A673 (cell line): ENCODE measurements at regions not wholly inside any gene's neighbourhood (a gene's known extent, or its start where the extent isn't known, plus 50 kb on each side); places are given as distances from the start of the nearest gene placed in this dataset.

Experiments
- BruUV-seq: library from RNA; stranded (reverse); fragments of 400-500 nt; replicated peaks from 2 replicates; lab custom pipeline; 2021; lab: Mats Ljungman, UMichigan
- CTCF ChIA-PET: fragments of 300-600 bp; sonication (Branson Sonifier 250); formaldehyde crosslinking; loops from one replicate; lab custom pipeline; 2022; ENCODE audit warnings: antibody characterized with exemption; lab: Charles Lee
- POLR2A ChIA-PET: fragments of 300-600 bp; sonication (Branson Sonifier 250); formaldehyde crosslinking; loops from one replicate; lab custom pipeline; 2022; ENCODE audit warnings: antibody characterized with exemption; ENCODE audit not compliant: low non-redundant PET; lab: Charles Lee
- DNase-seq: peaks from one replicate; pipeline ENCODE4 v3.0.0-alpha.2; 2015; ENCODE audit warnings: low spot score
- H3K27ac ChIP-seq: fragments of 200-600 bp; sonication (generic); 2 replicates; pipeline ENCODE4 v1.5.1; 2016; ENCODE audit warnings: mixed run types, low read depth, mild to moderate bottlenecking, mixed read lengths, antibody characterized with exemption, low read length; ENCODE audit not compliant: poor library complexity, severe bottlenecking
- H3K27me3 ChIP-seq: fragments of 200-600 bp; sonication (generic); replicated peaks from 2 replicates; pipeline ENCODE4 v1.6.1; 2017; ENCODE audit warnings: mixed run types, low read depth, mild to moderate bottlenecking, mixed read lengths, antibody characterized with exemption, low read length; ENCODE audit not compliant: insufficient read depth, poor library complexity
- H3K36me3 ChIP-seq: fragments of 200-600 bp; sonication (generic); 2 replicates; pipeline ENCODE4 v1.6.1; 2016; ENCODE audit warnings: mixed run types, mild to moderate bottlenecking, mixed read lengths, antibody characterized with exemption, low read length; ENCODE audit not compliant: insufficient read depth, poor library complexity, severe bottlenecking
- H3K4me1 ChIP-seq: fragments of 200-600 bp; sonication (generic); 2 replicates; pipeline ENCODE4 v1.6.1; 2017; ENCODE audit warnings: mixed run types, mild to moderate bottlenecking, mixed read lengths, antibody characterized with exemption, low read length; ENCODE audit not compliant: insufficient read depth, poor library complexity, severe bottlenecking
- H3K4me3 ChIP-seq: fragments of 200-600 bp; sonication (generic); 2 replicates; pipeline ENCODE4 v1.5.1; 2016; ENCODE audit warnings: low read depth, mixed run types, mild to moderate bottlenecking, mixed read lengths, low read length; ENCODE audit not compliant: poor library complexity, severe bottlenecking
- H3K9me3 ChIP-seq: fragments of 200-600 bp; sonication (generic); 2 replicates; pipeline ENCODE4 v1.6.1; 2016; ENCODE audit warnings: mixed run types, low read depth, mild to moderate bottlenecking, mixed read lengths, antibody characterized with exemption, low read length; ENCODE audit not compliant: poor library complexity, severe bottlenecking
- EZH2 ChIP-seq: fragments of 200-600 bp; sonication (generic); IDR thresholded peaks from 2 replicates; pipeline ENCODE4 v1.6.1; 2017; ENCODE audit warnings: borderline replicate concordance, low read depth, mild to moderate bottlenecking, mixed read lengths, antibody characterized with exemption, low read length; ENCODE audit not compliant: poor library complexity, severe bottlenecking
- intact Hi-C: fragments of 100-400 bp; cut with micrococcal nuclease; formaldehyde crosslinking; loops from one replicate; pipeline ENCODE4 v1.10.0; 2022; ENCODE audit not compliant: unreplicated experiment
- TF ChIP-seq, protein P1 (sequence below): fragments of 300-800, 200-600 bp; sonication (generic); conservative IDR thresholded peaks from 2 replicates; pipeline ENCODE4 v1.5.1; 2017; ENCODE audit warnings: low read depth, mild to moderate bottlenecking, antibody characterized with exemption, low read length, moderate library complexity, mixed read lengths

DNA sequence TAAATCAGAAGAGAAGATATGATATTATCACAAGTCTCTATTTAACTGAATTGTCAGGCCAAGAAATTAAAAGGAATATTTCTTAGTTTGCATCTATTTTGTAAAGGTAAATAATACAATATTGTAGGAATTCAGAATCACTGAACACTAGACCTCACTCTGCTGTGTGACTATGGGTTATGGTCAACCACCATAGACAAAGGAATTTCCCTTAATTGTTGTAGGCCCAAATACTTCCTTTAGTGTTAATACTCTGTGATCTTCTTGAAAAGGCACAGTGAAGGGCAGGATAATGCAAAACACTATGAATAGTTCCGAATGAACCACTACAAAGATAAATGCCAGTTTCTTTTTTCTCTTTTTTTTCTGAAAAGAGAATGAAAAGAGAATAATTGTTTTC lies 162.3 kb downstream of the TUSC7 start:
- intact Hi-C loops: no loop called here
- Histone ChIP-seq H3K4me1 (no peaks in the 10 kb centered on the region), H3K27ac (no peak overlapping the region), H3K27me3 (no peaks in the 10 kb centered on the region), H3K4me3 (no peak overlapping the region), H3K9me3 (no peaks in the 10 kb centered on the region), H3K36me3 (no peaks in the 10 kb centered on the region)
- POLR2A ChIA-PET: no interaction called here
- no peak for TF ChIP-seq EZH2
- TF ChIP-seq, protein P1, sequence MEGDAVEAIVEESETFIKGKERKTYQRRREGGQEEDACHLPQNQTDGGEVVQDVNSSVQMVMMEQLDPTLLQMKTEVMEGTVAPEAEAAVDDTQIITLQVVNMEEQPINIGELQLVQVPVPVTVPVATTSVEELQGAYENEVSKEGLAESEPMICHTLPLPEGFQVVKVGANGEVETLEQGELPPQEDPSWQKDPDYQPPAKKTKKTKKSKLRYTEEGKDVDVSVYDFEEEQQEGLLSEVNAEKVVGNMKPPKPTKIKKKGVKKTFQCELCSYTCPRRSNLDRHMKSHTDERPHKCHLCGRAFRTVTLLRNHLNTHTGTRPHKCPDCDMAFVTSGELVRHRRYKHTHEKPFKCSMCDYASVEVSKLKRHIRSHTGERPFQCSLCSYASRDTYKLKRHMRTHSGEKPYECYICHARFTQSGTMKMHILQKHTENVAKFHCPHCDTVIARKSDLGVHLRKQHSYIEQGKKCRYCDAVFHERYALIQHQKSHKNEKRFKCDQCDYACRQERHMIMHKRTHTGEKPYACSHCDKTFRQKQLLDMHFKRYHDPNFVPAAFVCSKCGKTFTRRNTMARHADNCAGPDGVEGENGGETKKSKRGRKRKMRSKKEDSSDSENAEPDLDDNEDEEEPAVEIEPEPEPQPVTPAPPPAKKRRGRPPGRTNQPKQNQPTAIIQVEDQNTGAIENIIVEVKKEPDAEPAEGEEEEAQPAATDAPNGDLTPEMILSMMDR: no peak
- no peak for DNase-seq
- CTCF ChIA-PET: no interaction called here
- BruUV-seq: no TSS peak

DNA sequence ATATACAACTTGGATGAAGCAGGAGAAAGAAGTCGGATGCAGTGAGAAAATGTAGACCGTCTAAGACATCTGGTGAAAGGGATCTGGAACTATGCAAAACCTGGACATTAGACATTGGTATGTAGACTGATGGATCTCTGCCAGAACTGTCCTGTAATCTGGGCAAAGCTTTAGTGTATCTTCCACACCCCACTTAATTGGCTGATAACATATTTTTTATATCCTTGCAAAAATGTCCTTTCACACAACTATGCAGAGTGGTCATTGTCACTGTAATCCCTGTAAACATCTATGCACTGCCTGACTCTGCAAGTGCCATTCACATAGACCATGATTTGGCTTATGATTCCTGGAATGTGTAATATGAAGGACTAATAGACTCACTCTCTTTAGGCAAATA lies 163.1 kb downstream of the TUSC7 start:
- ChIA-PET POLR2A (no interaction called here), CTCF (no interaction called here)
- no peaks in the 10 kb centered on the region for H3K9me3 ChIP-seq
- intact Hi-C loops: no loop called here
- H3K4me3 ChIP-seq: no peak overlapping the region
- no peak for TF ChIP-seq EZH2
- TF ChIP-seq, protein P1: no peak
- no TSS peak for BruUV-seq
- no peaks in the 10 kb centered on the region for H3K36me3 ChIP-seq
- DNase-seq: no peak
- no peaks in the 10 kb centered on the region for H3K4me1 ChIP-seq
- no peaks in the 10 kb centered on the region for H3K27me3 ChIP-seq
- no peak overlapping the region for H3K27ac ChIP-seq

DNA sequence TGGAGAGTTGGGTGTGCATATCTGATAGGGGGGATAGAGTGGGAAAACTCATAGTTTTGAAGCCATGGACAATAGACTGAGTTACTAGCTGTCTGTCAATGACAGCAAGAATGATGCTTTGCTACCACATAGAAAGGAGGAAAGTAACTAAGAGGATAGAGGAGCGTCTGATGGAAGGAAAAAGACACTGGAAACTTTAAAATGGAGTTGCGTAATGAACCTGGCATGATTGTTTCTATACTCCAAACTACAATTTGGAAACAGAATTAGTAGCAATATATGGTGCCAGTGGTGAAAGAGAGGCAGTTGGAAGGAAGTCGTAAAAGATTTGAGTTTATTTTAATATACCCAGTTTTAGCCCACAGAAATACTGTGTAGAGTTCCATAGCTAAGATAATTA lies 163.6 kb downstream of the TUSC7 start:
- TF ChIP-seq EZH2: no peak
- TF ChIP-seq, protein P1: no peak
- intact Hi-C loops: no loop called here
- Histone ChIP-seq H3K4me3 (no peak overlapping the region), H3K27me3 (no peaks in the 10 kb centered on the region), H3K4me1 (no peaks in the 10 kb centered on the region), H3K27ac (no peak overlapping the region), H3K36me3 (no peaks in the 10 kb centered on the region), H3K9me3 (no peaks in the 10 kb centered on the region)
- no TSS peak for BruUV-seq
- POLR2A ChIA-PET: no interaction called here
- CTCF ChIA-PET: no interaction called here
- no peak for DNase-seq

DNA sequence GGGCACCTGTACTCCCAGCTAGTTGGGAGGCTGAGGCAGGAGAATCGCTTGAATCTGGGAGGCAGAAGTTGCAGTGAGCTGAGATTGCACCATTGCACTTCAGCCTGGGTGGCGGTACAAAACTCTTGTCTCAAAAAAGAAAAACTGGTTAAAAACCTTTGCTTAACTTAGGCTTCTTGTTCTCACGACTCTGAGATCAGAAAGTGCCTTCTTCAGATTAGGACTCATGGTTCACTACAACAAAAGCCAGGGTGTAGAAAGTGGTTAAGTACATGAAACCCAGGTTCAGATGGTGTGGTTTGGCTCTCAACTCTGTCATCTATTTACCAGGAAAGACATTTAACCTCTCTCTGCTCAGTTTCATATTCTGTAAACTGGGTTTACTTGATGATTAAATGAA lies 168.4 kb downstream of the TUSC7 start:
- Histone ChIP-seq H3K9me3 (no peaks in the 10 kb centered on the region), H3K4me3 (no peak overlapping the region), H3K36me3 (no peaks in the 10 kb centered on the region), H3K27me3 (no peaks in the 10 kb centered on the region), H3K4me1 (no peaks in the 10 kb centered on the region), H3K27ac (no peak overlapping the region)
- DNase-seq: no peak
- ChIA-PET CTCF (no interaction called here), POLR2A (no interaction called here)
- TF ChIP-seq, protein P1: no peak
- TF ChIP-seq EZH2: no peak
- no TSS peak for BruUV-seq
- intact Hi-C loops: no loop called here
